Renal cortical epithelial cell (primary cell): ENCODE measurements at regions not wholly inside any gene's neighbourhood (a gene's known extent, or its start where the extent isn't known, plus 50 kb on each side); places are given as distances from the start of the nearest gene placed in this dataset.

Source experiments
- DNase-seq: peaks from one replicate; pipeline ENCODE4 v3.0.0-alpha.2; 2011; ENCODE audit warnings: low read depth

- no peak for DNase-seq
Observed at GRCh38 chr3:59698091-59698490, 648.3 kb upstream of the CFAP20DC start.

DNA sequence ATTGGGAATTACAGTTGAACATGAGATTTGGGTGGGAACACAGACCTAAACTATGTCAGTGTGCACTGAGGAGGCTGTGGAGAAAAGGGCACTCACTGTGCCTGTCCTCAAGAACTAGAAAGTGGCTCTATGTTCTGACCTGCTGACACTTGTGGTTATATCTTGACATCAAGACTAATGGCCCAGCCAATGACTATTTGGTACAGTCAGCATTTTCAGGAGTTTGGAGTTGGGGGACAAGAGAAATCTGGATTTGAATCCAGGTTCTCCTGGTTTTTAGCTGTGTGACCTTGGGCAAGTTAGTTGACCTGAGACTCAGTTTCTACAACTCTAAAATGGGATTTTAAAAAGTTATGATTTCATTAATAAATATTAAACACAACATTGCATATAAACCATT is 647.0 kb upstream of the CFAP20DC start:
- no peak for DNase-seq

DNA sequence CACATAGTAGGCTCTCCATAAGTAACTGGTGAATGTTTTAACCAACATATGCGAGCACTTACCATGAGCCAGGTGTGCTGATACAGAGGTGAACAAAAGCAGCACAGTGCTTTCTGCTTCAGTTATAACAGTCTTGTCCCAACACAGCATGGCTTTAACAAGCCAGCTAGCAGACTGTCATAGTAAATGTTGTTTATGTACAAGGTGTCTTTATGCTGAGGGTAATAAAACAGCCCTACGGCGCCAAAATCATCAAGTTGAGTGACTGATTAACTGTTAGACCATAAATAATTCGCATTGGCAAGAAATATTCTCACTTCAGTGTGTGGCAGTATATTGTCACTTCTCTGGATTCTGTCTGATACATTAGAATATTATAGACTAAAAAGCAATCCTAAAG is 646.0 kb upstream of the CFAP20DC start:
- DNase-seq = peak; percentile 8

DNA sequence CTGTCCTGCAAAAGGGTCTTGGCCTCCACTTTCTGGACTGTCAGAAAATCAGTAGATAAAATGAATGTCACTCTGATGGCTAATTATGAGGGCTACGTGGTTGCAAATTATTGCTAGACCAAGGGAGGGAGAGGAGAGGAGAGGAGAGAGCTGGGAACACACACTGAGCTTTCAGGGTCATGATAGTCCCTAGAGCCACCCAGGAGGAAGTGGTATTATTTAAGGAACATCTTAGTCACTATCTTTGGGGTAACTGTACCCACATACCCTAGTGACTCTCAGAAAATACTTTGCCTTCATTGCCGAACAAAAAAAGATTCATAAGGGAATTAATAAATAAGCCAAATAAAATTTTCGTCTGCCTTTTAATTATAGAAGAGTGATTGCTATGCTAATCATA is 642.3 kb upstream of the CFAP20DC start:
- DNase-seq = no peak

DNA sequence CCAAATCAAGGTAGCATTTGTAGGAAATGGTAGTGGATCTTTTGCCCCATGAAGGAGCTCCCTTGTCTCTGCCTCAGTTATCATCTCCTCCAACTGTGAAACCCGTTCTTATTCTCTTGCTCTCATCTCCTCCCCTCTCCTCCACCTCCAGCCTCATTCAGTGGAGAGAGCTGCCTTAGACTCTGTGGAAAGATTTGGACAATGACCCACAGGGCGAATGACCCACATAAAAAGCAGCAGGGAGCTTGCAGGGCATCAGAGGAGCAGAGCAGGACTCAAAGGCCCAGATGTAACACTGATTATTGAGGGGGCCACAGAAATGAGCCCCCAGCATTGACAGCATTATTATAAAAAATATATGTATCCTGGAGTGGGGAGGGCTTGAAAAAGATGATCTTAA is 641.1 kb upstream of the CFAP20DC start:
- no peak for DNase-seq

DNA sequence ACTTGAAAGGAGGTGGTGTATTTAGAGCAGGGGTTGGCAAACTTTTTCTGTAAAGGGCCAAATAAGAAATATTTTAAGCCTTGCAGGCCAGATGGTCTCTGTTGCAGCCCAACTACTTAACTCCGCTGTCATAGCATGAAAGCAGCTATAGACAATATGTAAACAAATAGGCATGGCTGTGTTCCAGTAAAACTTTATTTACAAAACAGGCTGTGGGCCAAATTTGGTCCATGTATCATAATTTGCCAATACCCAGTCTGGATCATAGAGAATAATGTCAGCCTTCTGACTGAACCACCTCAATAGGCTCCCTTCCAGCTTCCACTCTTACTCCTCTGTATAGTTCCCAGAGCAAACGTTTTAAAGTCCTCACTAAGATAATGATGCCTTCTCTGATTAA is 638.8 kb upstream of the CFAP20DC start:
- no peak for DNase-seq

DNA sequence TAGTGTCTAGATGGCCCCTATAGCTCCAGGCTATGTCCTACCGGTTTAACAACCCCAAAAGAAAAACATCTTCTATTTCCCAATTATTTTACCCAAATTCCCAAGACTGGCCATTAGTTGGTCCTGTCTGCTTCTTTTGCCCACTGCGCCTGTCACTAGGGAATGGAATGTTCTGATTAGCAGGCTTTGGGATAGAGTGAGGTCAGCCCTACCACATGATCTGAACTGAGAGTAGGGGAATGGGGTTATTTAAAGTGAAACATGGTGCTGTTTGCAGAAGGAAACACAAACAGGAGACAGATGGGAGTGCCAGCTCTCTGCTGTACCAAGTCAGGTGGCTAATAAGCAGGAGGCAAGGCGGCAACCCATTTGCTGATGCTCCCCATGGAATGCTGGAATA is 635.6 kb upstream of the CFAP20DC start:
- no peak for DNase-seq

- no peak for DNase-seq
Observed at GRCh38 chr3:59684766-59685165, 634.9 kb upstream of the CFAP20DC start.

DNA sequence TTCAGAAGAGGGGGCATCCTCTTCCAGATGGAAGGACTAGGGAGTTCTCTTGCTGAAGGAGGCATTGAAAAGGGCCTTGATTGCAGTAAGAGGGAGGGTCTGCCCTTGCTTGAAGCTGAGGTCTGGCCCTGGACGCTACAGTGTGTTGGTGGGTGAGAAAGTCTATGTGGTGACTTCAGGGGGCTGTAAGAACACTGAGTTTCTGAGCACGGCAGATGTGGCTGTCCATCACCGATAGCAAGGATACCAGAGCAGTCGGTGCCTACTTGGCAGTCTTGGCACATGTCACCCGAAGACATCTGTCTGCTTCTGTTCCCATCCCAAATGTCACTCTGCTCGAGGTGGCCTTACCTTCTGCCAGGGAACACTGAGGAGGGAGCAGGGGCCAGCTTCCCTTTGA is 631.1 kb upstream of the CFAP20DC start:
- DNase-seq = no peak

DNA sequence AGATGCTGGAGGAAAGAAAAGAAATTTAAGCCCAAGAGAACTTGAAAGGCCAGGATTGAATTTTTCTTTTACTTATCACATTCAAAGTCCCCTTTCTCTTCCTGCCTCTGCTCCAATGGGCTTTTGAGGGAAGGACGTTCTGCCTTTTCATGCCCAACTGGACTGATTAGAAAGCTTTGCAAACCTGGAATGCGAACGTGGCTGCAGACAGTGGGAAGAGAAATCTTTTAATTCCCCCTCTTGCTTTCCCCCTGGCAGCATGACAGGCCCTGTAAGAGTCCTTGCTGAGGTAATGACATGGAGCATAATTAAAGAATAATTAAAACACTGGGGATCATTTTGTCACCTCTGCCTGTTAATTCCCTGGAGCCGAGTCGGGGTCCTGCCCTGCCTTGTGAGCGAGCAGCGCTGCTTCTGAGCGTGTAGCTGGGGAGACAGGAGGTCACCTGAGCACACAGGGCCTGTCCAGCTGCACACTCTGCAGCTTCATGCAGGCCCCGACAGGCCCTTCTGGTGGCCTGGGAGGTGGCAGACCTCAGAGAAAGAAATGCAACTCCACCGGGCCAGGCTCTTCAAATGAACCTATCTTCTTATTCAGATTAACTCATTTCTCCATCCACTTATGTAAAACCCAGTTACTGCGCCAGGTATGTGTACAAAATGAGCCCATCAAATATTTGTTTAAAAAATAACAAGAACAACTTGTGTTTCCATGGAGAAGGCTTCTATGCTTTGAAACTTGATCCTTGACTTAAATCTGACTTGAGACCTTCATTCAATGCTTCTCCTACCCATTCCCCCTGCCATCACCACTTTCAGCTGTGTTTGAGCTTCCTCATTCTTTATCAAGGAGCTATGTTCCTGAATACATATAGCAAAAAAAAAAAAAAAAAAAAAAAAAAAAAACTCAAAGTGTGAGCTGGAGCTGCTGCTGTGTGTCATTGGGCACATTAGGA is 628.2 kb upstream of the CFAP20DC start:
- DNase-seq = no peak

DNA sequence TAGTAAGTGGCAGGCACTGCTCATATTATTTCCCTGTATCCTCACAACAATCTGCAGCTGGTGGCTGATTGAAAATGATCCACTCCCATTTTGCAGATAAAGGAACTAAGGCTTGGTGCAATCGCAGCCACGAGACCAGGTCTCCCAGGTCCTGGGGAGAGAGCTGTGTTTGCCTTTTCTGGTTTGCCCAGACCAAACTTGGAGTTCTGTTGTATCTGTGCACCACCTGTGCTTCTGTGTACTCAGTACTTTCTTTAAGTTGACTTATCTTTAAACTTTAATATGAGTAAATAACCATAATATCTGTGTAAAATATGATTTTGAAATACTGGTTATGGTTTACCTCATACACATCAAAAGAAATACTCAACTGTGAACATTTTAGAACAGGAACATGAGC is 625.7 kb upstream of the CFAP20DC start:
- DNase-seq = no peak

- peak; percentile 28 for DNase-seq
Observed at GRCh38 chr3:59663076-59663850, 613.4 kb upstream of the CFAP20DC start.

DNA sequence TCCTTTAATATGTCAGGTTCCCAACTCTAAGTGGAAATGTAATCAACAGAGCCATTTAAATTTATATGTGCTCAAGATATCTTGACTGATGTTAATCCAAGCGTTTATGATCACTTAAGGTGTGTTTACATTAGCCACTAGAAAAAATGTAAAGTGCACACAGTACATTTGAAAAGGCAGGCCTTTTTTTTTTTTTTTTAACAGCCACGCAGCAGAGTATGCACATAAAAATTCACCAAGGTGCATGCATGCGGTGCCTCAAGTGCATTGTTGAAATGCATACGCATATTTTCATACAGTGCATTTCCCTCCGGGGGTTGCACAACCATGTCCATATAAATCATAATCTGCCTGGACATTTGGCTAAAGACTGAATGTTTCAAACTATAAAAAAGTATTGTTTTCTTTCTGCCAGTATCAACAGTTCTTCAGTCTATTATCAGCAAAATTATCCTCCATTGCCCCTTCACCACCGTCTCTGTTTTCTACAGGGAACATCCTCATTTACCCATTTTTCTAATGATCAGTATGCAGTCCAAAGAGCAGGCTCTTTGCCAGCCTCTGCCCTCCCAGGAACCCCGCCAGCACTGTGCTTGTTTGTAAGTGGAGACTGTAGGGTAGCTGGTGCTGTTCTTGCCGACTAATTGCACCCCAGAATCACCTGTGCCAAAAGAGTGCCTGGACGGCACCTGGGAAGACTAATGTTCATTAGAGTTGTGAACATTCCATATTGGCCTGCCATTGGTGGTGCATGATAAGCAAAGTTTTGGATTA is 611.2 kb upstream of the CFAP20DC start:
- no peak for DNase-seq

GRCh38 chr3:59660376-59660775 is 610.6 kb upstream of the CFAP20DC start:
- DNase-seq = peak; percentile 16

DNA sequence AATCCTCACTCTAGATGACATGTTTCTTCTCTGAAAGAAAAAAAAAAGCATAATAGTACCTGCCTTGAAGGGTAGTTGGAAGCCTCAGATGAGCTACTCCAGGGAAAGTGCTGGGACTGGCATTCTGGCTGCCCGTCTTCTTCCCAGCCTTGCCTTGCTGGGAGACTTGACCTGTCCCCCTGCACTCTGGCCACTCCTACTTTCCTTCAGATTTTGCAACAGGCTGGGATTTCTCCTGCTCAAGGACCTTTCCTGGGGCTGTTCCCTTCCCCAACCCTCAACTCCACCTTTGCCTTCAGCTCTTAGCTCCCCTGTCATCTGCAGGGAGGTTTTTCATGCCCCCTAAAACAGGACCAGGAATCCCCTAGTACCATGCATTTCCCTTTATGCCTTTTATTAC is 609.9 kb upstream of the CFAP20DC start:
- DNase-seq = no peak

DNA sequence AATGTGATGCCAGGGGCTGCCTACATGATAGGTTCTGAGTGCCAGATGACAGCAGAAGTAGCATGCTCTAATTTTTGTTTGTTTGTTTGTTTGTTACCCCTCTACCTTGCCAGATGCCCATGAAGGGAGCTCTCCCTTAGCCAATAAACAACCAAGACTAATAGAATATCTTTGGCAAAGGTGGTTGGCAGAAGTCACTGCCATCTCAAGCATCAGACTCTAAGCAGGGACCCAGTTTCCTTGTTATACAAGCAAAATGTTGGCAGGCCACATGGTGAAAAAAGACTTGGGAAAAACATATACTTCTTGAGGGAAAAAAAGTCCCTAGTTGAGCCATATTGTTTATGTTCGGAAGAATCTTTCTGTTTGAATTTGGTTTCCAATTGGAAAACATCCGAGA is 609.0 kb upstream of the CFAP20DC start:
- DNase-seq = no peak

- no peak for DNase-seq
Observed at GRCh38 chr3:59658274-59658673, 608.4 kb upstream of the CFAP20DC start.

- no peak for DNase-seq
Observed at GRCh38 chr3:59655418-59656015, 605.7 kb upstream of the CFAP20DC start.

DNA sequence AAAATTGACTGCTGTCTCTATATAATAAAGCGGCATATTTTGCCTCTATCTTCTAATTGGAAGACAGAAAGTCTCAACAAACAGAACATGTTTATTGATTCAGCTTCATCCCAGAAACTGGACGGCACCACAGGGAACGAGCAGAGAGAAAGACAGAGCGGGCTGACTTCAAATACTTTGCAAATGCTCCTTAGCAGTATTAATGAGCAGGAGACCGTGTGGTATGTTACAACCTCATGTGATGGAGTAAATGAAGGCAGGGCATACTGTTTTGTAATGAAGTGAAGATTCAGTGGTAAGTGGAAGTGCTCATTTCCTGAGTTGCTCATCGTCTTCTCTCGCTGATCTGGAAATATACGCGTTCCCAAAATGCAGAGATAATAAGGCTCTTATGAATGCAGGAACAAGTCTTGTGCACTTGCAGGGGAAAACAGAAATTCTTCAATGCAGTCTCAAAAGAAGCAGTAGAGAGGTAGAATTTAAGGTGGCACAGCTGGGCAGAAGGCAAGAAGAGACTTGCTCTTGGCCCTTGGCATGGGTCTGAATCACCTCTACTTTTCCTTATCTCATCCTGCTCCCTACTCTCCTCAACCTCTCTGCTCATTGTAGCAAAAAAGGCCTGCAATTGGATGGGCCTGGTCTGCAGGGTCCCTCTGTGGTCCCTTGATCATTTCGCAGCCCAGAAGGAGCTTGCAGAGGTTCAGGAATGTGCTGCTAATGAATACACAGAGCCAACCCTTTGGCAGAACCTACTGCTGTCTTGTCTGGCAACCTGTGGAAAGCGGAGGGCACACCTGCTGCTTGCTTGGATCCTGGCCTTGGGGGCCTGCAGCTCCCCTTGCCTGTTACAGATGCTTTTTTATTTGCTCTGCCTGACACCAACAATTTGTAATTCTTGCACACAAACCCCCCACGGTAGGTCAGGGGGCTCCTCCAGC is 604.9 kb upstream of the CFAP20DC start:
- DNase-seq = no peak

DNA sequence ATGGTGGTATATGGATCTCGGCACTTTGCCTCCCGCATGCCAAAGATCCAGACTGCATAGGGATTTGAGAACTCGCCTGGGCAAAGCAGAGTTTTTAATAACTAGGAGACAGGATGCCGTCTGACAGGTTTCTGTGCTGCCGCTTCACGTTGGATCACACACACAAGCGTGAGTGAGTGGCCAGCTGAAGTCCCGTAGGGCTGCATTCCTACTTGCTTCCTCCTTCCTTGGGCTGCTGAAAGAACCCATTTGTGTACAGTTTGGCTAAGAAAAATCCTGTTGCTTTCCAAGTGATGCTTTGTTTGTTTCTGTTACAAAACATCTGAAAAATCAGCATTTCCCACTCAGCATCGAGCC is 604.3 kb upstream of the CFAP20DC start:
- no peak for DNase-seq
